Fibroblast of gingiva (primary cell): ENCODE measurements at regions not wholly inside any gene's neighbourhood (a gene's known extent, or its start where the extent isn't known, plus 50 kb on each side); places are given as distances from the start of the nearest gene placed in this dataset.
"Not testable (repeated sequence)": the region's sequence is repeated elsewhere in the genome, so short reads cannot be mapped to it uniquely, and the experiment has no call there.

Source experiments
- DNase-seq: peaks from one replicate; pipeline ENCODE4 v3.0.0-alpha.2; 2011; ENCODE audit warnings: low read depth

DNA sequence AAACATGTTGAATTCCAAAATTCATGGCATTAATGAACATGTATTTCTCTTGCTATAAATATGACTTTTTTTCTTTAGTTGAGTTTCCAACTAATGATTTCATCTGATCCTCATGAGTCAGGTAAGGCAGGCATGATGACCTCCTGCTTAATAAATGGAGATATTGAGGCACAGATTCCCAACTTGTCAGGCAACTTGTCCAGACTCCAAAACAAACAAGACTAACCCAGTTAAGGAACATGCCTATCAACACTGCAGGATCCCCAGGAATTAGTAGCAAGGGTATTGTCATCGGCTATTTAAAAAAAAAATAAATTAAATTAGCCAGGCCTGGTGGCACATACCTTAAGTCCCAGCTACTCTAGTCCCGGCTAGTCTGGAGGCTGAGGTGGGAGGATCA lies 121.3 kb upstream of the SALL4 start:
- DNase-seq = no peak

DNA sequence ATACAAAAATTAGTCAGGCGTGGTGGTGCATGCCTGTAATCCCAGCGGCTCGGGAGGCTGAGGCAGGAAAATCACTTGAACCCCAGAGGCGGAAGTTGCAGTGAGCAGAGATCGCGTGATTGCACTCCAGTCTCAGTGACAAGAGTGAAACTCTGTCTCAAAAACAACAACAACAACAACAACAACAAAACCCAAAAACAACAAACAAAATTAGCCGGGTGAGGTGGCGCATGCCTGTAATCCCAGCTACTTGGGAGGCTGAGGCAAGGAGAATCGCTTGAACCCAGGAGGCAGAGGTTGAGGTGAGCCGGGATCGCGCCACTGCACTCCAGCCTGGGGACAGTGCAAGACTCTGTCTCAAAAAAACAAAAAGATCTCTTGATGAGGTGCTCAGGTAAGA lies 120.5 kb upstream of the SALL4 start:
- not testable (repeated sequence) for DNase-seq

DNA sequence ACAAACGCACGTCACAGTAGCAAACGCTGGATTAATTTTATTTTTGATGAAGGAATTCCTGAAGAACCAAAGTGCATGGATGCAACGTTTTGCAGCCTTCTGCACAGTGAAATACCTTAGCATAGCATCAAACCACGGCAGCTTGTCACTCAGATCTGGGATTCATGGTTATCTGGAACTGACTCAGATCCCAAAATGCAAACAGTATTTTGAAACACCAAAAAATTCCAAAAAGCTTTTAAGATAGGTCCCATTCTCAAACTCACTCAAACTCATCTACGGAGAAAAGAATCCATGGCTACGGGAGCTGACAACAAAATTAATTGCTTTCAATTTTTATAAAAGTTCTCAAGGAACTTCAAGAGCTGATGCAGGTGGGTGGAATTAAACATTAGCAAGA lies 116.2 kb upstream of the SALL4 start:
- no peak for DNase-seq

DNA sequence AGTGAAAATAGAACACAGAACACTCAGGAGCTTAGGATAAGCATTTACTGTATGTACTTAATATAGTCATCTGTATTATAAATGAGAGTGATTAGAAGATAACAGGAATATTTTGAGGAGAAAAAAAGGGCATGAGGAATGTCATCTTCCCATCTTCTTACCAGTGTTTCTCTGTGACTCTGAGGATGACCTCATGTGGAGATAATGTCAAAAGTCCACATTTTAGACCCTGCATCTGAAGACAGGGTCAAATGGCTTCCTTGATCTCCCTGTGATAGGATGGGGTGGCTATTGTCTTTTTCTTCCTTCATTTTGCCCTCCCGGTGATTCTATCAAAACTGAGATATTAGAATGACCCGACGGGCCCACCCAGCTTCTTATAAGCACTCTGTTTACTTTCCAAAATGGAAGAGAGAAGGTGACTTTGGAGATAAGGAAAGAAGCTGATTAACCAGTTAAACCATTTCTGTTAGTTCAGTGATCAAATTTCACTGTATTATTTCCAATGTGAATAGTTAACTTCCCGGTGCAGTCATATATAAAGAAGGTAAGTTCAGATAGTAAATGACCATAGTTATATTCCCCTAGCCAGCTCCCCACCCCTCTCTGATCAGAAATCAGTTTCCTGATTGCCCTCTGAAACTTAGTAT lies 115.7 kb upstream of the SALL4 start:
- DNase-seq = no peak

DNA sequence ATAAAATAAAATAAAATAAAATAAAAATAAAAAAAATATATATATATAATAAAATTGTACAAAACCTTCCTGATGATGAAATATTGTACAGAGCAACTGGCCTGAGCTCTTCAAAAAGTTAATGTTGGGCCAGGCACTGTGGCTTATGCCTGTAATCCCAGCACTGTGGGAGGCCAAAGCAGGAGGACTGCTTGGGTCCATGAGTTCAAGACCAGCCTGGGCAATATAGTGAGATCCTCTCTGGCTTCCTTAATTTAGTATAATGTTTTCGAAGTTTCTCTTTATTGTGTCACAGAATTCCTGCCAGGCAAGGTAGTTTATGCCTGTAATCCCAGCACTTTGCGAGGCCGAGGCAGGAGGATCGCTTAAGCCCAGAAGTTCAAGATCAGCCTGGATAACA lies 113.9 kb upstream of the SALL4 start:
- no peak for DNase-seq

DNA sequence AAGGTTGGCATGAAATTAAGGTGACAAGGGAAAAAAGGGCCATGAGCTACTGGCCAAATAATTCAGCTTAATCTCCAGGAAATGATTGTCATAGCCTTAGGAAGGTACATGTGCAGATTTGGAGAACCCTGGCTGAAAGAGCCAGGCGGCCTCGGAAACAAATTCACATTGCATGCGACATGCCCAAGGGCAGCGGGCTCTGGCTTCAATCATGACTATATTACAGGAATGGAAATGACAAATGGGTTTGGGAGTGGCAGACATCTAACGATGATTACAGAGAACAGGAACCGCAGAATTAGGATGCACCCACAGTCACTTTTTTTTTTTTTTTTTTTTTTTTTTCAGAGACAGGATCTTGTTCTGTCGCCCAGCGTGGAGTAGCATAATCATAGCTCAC lies 112.4 kb upstream of the SALL4 start:
- no peak for DNase-seq

DNA sequence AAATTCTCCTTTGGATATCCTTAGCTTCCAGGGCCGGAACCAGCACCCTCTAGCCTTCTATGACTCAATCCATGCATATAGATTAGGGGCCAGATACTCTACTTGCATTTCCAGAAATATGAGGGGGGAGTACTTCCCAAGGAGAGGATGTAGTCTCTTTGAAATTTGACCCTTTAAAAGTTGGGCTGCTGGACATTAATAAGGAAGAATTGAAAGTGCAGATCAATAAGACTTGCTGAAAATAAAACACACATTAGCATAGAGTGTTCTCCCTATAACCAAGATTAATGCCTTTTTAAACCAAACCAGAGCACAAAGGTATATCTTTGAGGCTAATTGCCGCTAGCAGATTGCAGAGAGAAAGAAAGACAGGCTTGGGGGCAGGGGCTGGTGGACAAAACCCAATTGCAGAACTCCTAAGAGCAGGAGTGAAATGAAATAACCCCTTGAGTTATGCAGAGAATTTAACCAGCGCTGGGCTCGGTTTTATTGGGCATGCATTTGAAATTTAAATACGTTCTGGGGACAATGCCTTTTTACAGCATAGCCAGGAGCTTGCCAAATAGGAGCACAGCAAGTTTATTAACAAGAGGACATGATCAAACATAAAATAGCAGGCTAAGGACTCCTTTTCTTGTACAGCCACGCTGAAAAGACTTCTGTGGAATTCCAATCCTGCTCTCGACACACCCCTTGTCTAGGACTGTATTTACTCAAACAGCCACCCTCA lies 108.2 kb upstream of the SALL4 start:
- DNase-seq = no peak

DNA sequence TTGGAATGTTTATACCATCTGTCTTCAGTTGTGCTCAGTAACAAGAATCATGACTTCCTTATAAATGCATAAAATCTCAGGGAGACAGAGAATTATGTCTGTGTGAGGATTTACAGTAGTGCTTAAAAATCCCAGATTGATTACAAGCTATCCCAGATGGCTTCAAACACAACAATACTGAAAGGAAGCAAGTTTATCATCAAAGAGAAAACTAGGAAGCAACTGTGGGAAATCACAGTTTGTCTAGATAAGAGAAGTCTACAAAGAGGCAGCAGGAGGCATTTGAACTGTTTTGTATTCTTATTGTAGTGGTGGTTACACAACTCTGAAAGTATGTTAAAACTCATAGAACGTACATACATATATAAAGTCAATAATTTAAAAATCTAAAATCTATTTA lies 104.4 kb upstream of the SALL4 start:
- DNase-seq = no peak

DNA sequence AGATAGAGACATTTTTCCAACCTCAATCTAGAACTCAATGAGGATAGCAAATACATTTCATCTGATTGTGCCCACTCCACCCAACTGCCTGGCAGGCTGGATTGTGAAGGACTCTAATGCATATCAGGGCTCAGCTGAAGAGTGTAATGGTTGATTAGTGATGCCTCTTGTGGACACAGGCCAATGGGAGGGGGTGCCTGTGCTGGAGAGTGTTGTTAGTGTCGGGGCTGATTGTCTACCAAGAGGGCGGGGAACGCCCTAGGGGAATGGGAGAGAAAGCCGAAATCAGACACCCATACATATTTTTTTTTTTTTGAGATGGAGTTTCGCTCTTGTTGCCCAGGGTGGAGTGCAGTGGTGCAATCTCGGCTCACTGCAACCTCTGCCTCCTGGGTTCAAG lies 103.7 kb upstream of the SALL4 start:
- no peak for DNase-seq

DNA sequence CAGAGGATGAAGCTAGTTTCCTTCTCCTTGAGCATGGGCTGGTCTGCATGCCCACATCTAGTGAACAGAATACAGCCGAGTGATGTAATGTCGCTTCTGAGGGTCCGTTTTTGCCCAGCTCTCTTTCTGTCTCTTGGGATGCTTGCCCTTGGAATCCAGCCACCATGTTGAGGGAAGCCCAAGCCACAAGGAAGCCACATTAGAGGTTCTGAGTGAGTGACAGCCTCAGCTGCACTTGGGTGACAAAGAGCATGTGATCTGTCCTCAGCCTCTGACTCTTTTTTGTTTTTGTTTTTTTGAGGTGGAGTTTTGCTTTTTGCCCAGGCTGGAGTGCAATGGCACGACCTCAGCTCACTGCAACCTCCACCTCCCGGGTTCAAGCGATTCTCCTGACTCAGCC lies 100.6 kb upstream of the SALL4 start:
- DNase-seq = no peak

DNA sequence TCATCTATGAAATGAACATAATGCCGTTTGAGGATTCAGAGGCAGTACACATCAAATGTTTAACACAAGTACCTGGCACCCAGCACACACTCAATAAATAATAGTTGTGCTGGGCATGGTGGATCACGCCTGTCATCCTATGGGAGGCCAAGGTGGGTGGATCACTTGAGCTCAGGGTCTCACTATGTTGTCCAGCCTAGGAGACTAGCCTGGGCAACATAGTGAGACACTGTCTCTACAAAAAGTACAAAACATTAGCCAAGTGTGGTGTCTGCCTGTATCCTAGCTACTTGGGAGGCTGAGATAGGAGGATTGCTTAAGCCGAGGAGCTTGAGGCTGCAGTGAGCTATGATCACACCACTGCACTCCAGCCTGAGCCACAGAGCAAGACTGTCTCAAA lies 98.1 kb upstream of the SALL4 start:
- no peak for DNase-seq

DNA sequence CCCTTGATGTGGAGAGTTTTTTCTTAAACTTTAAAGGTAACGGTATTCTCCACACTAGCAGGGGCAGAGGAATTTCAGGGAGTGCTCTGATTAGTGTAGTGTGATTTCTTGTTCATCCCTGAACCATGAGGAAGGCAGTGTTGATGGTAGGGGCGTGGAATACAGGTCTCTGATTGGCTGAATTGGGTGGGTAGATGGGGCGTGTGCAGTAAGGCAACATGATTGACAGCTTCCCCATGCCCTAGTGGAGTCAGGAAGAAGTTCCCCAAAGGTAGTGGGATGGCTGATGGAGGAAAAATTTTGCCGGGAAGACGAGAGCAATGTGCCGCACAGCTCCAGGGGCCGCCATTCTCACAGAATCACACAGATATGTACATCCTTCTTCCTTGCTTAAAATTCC lies 97.4 kb upstream of the SALL4 start:
- DNase-seq = no peak

DNA sequence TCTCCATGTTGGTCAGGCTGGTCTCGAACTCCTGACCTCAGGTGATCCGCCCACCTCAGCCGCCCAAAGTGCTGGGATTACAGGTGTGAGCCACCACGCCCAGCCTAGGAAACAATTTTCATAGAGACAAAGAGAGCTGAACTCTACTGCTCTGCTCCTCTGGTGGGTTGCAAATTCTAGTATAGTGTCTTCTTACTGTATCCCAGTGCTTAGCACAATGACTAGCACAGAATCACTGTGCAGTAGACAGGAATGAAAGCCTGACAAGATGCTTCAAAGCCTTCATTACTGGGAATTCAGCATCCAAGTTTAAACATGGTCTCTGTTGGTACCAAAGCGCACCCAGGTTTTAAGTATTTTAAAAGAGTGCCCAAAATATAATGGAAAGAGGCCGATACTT lies 96.5 kb upstream of the SALL4 start:
- no peak for DNase-seq

DNA sequence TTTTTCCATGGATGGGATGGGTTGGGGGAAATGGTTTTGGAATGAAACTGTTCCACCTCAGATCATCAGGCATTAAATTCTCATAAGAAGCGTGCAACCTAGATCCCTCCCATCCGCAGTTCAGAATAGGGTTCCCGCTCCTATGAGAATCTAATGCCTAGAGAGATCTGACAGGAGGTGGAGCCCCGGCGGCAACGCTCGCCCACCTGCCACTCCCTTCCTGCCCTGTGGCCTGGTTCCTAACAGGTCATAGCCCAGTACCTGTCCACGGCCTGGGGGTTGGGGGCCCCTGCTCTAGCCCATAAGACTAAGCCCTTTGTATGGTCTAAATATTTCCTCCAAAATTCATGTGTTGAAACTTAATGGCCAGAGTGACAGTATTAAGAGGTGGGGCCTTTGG lies 92.3 kb upstream of the SALL4 start:
- DNase-seq = no peak

DNA sequence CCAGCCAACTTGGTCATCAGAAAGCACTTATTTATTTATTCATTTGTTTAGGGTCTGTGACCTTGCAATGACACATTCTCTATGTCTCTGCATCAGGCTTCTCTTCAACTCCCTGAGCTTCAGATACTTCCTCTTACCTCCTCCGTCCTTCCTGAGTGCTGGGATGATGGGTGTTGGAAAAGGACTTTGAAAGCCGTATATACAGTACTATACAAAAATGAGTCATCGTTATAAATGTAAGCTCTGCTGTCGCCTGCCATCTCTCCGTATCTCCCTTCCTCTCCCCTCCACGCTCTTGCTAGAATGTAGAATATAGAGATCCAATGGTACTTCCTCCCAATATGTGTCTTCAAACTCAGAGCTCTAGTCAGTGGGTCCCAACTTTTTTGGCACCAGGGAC lies 91.9 kb upstream of the SALL4 start:
- DNase-seq = no peak

DNA sequence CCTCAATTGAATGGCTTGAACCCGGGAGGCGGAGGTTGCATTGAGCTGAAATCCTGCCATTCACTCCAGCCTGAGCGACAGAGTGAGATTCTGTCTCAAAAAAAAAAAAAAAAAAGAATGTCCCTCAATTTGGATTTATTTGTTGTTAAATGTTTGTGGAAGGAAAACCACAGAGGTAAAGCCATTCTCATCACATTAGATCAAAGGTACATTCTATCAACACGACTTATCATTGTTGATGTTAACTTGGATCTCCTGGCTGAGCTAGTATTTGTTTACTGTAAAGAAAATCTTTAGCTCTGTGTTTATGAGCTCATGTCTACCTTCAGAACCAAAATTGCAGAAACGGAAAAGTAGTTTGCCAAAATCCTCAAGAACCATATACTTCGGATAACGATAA lies 91.4 kb upstream of the SALL4 start:
- no peak for DNase-seq

DNA sequence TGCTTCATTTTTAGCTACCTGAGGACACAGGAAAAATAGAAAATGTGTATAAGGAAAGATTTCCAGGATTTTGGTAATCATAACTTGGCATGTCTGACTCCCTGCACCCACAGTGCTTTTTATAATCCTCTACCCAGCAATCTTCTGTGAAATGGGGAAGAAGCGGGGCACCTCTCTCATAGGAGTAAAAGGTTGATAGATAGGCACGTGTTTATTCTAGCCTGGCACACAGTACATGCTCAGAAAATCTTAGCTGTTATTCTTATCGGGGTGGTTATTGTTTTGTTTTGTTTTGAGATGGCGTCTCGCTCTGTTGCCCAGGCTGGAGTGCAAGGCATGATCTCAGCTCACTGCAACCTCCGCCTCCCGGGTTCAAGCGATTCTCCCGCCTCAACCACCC lies 87.7 kb upstream of the SALL4 start:
- no peak for DNase-seq

DNA sequence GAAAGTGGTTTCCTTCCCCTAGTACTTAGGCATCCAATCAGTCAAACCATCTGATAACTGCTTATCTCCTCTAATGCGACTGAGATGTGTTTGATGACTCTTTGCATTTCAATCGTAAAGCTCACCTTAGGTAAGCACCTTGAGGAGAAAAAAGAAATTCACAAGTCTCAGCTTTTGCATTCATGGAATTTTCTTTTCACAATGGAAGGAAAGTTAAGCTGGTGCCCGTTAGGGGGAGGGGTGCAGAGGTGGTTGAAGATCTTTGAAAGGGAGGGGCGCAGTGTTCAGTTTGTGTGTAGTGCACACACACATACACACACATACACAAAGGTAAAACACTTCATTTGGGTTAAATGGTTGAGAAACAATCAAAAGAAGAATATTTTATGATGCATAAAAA lies 87.1 kb upstream of the SALL4 start:
- DNase-seq = no peak

DNA sequence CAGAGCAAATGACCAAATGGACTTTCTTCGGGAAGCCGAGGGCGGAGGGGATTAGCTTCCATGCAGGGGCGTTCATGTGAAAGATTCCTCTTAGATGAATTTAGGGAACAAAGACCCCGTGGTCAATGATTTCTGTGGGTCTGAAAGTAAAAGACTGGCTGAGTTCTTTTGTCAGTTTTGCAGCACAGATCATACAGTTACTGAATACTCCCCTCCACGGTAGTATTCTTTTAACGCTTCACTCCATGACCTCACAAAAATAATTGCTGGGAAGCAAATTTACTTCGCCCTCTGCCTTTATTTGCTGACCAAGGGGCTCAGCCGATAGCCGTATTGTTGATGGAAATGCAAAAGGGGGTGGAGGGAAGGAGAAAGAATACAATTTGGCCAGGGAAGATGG lies 86.0 kb upstream of the SALL4 start:
- DNase-seq = no peak

DNA sequence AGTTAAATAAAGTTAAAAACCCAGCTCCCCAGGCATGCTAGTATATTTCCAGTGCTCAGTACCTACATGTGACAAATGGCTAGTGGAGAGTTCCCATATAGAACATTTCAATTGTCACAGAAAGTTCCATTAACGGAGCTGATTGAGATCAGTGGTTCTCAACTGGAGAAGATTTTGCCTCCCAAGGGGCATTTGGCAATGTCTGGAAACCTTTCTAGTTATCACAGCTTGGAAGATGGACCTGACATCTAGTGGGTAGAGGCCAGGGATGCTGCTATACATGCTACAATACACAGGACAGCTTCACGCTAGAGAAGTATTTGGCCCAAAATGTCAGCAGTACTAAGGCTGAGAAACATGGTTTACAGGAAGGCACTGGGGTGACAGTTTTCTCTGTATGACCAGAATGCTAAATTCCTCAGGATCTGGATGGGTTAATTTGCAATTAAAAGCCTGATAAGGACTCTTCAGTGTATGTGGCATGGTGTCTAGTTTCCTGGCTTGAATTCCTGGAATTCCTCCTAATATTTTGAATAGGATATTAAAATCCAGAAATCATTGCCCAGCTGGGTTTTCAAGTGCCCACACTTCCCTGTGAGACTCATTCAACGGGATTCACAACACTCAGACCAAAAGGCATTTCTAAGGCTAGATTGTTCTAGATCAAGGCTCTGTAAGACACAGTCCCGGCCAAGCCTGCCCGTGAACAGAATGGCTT lies 84.7 kb upstream of the SALL4 start:
- DNase-seq = no peak

DNA sequence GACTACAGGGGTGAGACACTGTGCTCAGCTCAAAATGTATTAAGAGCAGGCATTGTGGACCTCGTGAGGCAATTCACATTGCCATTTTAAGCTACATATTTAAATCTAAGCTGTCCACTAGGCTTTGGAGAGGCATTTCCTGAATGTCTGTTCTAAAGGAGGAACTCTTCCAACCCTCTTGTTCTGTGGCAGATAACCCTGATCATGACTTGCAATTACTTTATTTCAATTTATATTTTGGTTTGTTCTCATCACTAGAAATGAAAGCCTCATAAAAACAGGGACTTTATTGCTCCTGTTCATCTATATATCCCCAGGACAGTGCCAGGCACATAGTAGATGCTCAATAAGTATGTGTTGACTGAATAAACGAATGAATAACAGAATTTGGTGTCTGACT lies 84.0 kb upstream of the SALL4 start:
- DNase-seq = no peak

DNA sequence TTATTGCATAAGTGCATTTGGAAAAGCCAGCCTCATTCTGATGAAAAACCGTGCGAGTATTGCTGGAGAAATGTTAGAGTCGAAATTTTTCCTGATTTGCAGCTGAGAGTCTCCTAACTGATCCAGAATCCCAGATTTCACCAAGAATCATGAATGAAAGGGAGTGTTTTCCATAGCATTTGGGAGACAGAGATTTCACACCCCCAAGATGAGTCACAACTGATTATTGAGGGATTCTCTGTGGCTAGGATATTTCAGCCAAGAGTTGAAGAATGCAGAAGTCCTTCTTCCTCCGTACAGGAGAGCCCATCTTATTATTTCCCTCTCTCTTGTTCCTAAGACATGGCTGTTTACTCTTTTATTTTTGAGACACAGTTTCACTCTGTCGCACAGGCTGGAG lies 82.2 kb upstream of the SALL4 start:
- DNase-seq = no peak

DNA sequence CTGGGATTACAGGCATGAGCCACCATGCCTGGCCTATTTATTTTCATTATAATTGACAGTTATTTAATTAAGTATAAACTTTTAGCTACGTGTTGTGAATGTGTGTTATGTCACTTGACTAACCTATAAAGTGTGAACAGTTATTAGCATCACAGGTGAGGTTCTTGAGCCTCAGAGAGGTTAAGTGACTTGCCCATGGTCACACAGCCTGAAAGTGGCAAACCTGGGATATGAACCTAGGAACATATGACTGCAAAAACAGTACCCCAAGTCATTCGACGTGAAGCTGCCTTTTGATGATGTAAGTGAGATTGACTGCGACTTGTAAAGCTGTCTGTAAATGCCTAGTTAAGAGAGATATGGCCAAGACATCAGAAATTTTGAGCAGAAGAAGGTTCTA lies 77.9 kb upstream of the SALL4 start:
- DNase-seq = no peak
